ENCODE measurements at regions not wholly inside any gene's neighbourhood (a gene's known extent, or its start where the extent isn't known, plus 50 kb on each side); places are given as distances from the start of the nearest gene placed in this dataset.

DNA sequence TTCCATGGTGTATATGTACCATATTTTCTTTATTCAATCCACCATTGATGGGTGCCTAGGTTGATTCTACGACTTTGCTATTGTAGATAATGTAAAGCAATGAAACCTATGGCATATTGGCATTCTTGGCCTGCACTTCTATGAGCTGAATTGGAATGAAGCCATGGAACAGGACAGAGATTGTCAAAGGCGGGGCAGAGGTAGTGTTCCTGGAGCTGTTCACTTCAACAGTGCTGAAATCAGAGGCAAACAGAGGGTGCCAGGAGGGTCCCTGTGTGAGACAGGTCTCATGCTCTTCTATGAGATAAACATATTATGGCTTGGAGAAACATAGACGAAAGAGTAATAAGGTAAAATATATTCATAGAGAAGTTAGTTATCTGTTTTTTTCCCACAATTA lies 342.6 kb upstream of the VCX start:
- no peak for TF ChIP-seq POLR2A (IDR thresholded peaks at IDR 0.05)
- TF ChIP-seq, protein P1, sequence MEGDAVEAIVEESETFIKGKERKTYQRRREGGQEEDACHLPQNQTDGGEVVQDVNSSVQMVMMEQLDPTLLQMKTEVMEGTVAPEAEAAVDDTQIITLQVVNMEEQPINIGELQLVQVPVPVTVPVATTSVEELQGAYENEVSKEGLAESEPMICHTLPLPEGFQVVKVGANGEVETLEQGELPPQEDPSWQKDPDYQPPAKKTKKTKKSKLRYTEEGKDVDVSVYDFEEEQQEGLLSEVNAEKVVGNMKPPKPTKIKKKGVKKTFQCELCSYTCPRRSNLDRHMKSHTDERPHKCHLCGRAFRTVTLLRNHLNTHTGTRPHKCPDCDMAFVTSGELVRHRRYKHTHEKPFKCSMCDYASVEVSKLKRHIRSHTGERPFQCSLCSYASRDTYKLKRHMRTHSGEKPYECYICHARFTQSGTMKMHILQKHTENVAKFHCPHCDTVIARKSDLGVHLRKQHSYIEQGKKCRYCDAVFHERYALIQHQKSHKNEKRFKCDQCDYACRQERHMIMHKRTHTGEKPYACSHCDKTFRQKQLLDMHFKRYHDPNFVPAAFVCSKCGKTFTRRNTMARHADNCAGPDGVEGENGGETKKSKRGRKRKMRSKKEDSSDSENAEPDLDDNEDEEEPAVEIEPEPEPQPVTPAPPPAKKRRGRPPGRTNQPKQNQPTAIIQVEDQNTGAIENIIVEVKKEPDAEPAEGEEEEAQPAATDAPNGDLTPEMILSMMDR (IDR thresholded peaks at IDR 0.05) = no peak
